ENCODE measurements at regions not wholly inside any gene's neighbourhood (a gene's known extent, or its start where the extent isn't known, plus 50 kb on each side); places are given as distances from the start of the nearest gene placed in this dataset.
"Not testable (repeated sequence)": the region's sequence is repeated elsewhere in the genome, so short reads cannot be mapped to it uniquely, and the experiment has no call there.

- ATAC-seq (no peak), DNase-seq (no peak)
- Histone ChIP-seq H3K36me3 (replicated peaks in 1 of 2; ENCODE audit: insufficient read depth in 1 of 2, low read depth in 2 of 2) (no peaks in the 10 kb centered on the region), H3K27me3 (no peaks in the 10 kb centered on the region), H3K27ac (no peak overlapping the region), H3K4me1 (no peaks in the 10 kb centered on the region), H3K4me3 (no peak overlapping the region), H3K9me3 (no peaks in the 10 kb centered on the region)
- 46 to 54% methylated on average over 2 of the region's 2 CpGs for WGBS, 2 donors
- TF ChIP-seq POLR2A (IDR thresholded peaks at IDR 0.05) (no peak), CTCF (IDR thresholded peaks at IDR 0.05) (no peak)
- intact Hi-C loops (cut with DNase I), result no loop called here
Measured at GRCh38 chr3:161925749-161926360, 429.2 kb downstream of the OTOL1 start.

- H3K4me1 ChIP-seq, result no peaks in the 10 kb centered on the region
- DNase-seq (no peak), ATAC-seq (no peak)
- no peaks in the 10 kb centered on the region for H3K36me3 ChIP-seq (replicated peaks in 1 of 2; ENCODE audit: insufficient read depth in 1 of 2, low read depth in 2 of 2)
- H3K4me3 ChIP-seq, result no peak overlapping the region
- no peak overlapping the region for H3K27ac ChIP-seq
- no peaks in the 10 kb centered on the region for H3K27me3 ChIP-seq
- H3K9me3 ChIP-seq, result no peaks in the 10 kb centered on the region
- intact Hi-C loops (cut with DNase I), result no loop called here
- TF ChIP-seq POLR2A (IDR thresholded peaks at IDR 0.05) (no peak), CTCF (IDR thresholded peaks at IDR 0.05) (no peak)
- WGBS, 2 donors, result 41 to 44% methylated on average over 1 of the region's 1 CpG
Measured at GRCh38 chr3:161927131-161927530, 430.5 kb downstream of the OTOL1 start.

GRCh38 chr3:161939918-161940620, 443.5 kb downstream of the OTOL1 start:
- Histone ChIP-seq H3K36me3 (replicated peaks in 1 of 2; ENCODE audit: insufficient read depth in 1 of 2, low read depth in 2 of 2) (no peaks in the 10 kb centered on the region), H3K4me3 (no peak overlapping the region), H3K4me1 (no peaks in the 10 kb centered on the region), H3K9me3 (no peaks in the 10 kb centered on the region), H3K27ac (no peak overlapping the region), H3K27me3 (no peaks in the 10 kb centered on the region)
- TF ChIP-seq CTCF (IDR thresholded peaks at IDR 0.05) (no peak), POLR2A (IDR thresholded peaks at IDR 0.05) (no peak)
- 26 to 33% methylated on average over 4 of the region's 4 CpGs for WGBS, 2 donors
- ATAC-seq (no peak), DNase-seq (peak in 1 of 4 donors; percentile 2)
- intact Hi-C loops (cut with DNase I), result no loop called here

- DNase-seq (no peak), ATAC-seq (no peak)
- Histone ChIP-seq H3K4me1 (no peaks in the 10 kb centered on the region), H3K36me3 (replicated peaks in 1 of 2; ENCODE audit: insufficient read depth in 1 of 2, low read depth in 2 of 2) (no peaks in the 10 kb centered on the region), H3K9me3 (no peaks in the 10 kb centered on the region), H3K27ac (no peak overlapping the region), H3K4me3 (no peak overlapping the region), H3K27me3 (no peaks in the 10 kb centered on the region)
- TF ChIP-seq CTCF (IDR thresholded peaks at IDR 0.05) (no peak), POLR2A (IDR thresholded peaks at IDR 0.05) (no peak)
- intact Hi-C loops (cut with DNase I), result no loop called here
- WGBS, 2 donors, result 22 to 24% methylated on average over 4 of the region's 4 CpGs
Measured at GRCh38 chr3:161940621-161940965, 444.0 kb downstream of the OTOL1 start.

GRCh38 chr3:161941891-161942290, 445.3 kb downstream of the OTOL1 start:
- no peak overlapping the region for H3K4me3 ChIP-seq
- H3K27me3 ChIP-seq, result no peaks in the 10 kb centered on the region
- intact Hi-C loops (cut with DNase I), result no loop called here
- H3K4me1 ChIP-seq, result no peaks in the 10 kb centered on the region
- TF ChIP-seq CTCF (IDR thresholded peaks at IDR 0.05), result no peak
- TF ChIP-seq POLR2A (IDR thresholded peaks at IDR 0.05), result no peak
- no peak for DNase-seq
- no peak for ATAC-seq
- H3K36me3 ChIP-seq (replicated peaks in 1 of 2; ENCODE audit: insufficient read depth in 1 of 2, low read depth in 2 of 2), result no peaks in the 10 kb centered on the region
- whole genome bisulfite sequencing, 2 donors, result 31 to 44% methylated on average over 1 of the region's 1 CpG
- no peak overlapping the region for H3K27ac ChIP-seq
- H3K9me3 ChIP-seq, result no peaks in the 10 kb centered on the region

- H3K4me1 ChIP-seq; H3K9me3 ChIP-seq; H3K36me3 ChIP-seq (replicated peaks in 1 of 2; ENCODE audit: insufficient read depth in 1 of 2, low read depth in 2 of 2); ATAC-seq; DNase-seq; H3K27me3 ChIP-seq; intact Hi-C loops (cut with DNase I); H3K4me3 ChIP-seq; H3K27ac ChIP-seq: not testable (repeated sequence)
- 75 to 79% methylated on average over 12 of the region's 12 CpGs for WGBS, 2 donors
Measured at GRCh38 chr3:161943801-161944345, 447.3 kb downstream of the OTOL1 start.

Data from body of pancreas (tissue), 4 donors.